ENCODE measurements at regions not wholly inside any gene's neighbourhood (a gene's known extent, or its start where the extent isn't known, plus 50 kb on each side); places are given as distances from the start of the nearest gene placed in this dataset.

DNA sequence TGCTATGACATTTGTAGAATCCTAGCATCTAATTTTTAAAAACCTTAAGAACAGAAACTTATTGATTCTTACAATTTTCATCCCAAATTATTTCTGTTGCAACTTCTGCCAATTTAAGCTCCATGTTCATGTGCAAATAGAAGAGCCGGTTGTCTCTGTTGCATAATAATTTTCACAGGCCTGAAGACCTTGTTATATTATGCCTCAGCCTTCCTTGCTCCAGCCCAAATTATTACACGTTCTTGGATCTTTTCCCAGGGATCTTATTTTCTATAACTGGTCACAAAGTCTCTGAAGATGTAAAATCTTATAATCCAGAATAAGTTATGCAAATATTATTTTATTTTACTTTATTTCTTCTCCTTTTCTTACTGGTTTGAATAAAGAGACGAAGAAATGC lies 210.7 kb upstream of the DPH6 start:
- Histone ChIP-seq H3K4me3 (ENCODE audit: low read depth, low read length) (no peak overlapping the region), H3K27me3 (ENCODE audit: insufficient read depth, low read depth, severe bottlenecking) (no peaks in the 10 kb centered on the region), H3K9me3 (ENCODE audit: severe bottlenecking) (no peaks in the 10 kb centered on the region), H3K36me3 (no peaks in the 10 kb centered on the region), H3K27ac (no peak overlapping the region)
- TF ChIP-seq, protein P1, sequence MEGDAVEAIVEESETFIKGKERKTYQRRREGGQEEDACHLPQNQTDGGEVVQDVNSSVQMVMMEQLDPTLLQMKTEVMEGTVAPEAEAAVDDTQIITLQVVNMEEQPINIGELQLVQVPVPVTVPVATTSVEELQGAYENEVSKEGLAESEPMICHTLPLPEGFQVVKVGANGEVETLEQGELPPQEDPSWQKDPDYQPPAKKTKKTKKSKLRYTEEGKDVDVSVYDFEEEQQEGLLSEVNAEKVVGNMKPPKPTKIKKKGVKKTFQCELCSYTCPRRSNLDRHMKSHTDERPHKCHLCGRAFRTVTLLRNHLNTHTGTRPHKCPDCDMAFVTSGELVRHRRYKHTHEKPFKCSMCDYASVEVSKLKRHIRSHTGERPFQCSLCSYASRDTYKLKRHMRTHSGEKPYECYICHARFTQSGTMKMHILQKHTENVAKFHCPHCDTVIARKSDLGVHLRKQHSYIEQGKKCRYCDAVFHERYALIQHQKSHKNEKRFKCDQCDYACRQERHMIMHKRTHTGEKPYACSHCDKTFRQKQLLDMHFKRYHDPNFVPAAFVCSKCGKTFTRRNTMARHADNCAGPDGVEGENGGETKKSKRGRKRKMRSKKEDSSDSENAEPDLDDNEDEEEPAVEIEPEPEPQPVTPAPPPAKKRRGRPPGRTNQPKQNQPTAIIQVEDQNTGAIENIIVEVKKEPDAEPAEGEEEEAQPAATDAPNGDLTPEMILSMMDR (IDR thresholded peaks at IDR 0.05; ENCODE audit: low read depth, low read length): no peak
- no peak for DNase-seq

DNA sequence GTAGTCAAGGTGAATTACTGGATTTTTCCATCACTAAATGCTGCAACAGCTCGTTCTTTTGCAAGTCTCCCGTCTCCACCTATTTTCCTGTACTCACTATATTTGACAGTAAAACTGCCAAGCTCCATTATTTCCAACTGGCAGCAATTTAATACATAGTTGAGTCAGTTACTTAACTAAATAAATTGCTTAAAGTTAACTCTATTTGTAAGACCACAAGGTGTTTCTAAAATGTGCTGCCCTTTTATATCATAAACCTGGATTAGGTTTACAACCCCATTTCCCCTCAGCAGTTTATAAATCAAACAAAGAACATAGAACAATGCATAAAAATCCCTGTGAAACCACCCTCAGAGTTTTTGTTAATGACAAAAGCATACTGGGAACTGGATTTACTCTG lies 211.4 kb upstream of the DPH6 start:
- no peak for DNase-seq
- Histone ChIP-seq H3K27me3 (ENCODE audit: insufficient read depth, low read depth, severe bottlenecking) (no peaks in the 10 kb centered on the region), H3K9me3 (ENCODE audit: severe bottlenecking) (no peaks in the 10 kb centered on the region), H3K4me3 (ENCODE audit: low read depth, low read length) (no peak overlapping the region), H3K27ac (no peak overlapping the region), H3K36me3 (no peaks in the 10 kb centered on the region)
- TF ChIP-seq, protein P1 (IDR thresholded peaks at IDR 0.05; ENCODE audit: low read depth, low read length): no peak

DNA sequence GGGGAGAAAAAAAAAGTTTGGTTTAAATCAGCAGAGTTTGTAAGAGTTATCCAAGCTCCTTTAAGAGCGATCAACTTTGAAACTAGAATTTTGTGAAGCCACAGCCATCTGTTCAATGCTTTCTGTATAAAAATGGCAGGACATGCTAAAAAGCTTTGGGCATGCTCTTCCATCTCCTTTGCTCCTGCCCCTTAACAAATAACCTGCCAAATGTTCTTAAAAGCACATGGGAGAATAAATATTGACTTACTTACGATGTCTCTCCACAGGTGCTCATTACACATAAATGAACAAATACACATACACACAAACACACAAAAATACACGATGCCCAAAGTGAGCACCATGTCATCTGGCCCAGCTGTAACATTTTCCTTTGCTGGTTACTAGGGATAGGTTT lies 211.8 kb upstream of the DPH6 start:
- DNase-seq: no peak
- Histone ChIP-seq H3K9me3 (ENCODE audit: severe bottlenecking) (no peaks in the 10 kb centered on the region), H3K27ac (no peak overlapping the region), H3K4me3 (ENCODE audit: low read depth, low read length) (no peak overlapping the region), H3K27me3 (ENCODE audit: insufficient read depth, low read depth, severe bottlenecking) (no peaks in the 10 kb centered on the region), H3K36me3 (no peaks in the 10 kb centered on the region)
- TF ChIP-seq, protein P1 (IDR thresholded peaks at IDR 0.05; ENCODE audit: low read depth, low read length): no peak

DNA sequence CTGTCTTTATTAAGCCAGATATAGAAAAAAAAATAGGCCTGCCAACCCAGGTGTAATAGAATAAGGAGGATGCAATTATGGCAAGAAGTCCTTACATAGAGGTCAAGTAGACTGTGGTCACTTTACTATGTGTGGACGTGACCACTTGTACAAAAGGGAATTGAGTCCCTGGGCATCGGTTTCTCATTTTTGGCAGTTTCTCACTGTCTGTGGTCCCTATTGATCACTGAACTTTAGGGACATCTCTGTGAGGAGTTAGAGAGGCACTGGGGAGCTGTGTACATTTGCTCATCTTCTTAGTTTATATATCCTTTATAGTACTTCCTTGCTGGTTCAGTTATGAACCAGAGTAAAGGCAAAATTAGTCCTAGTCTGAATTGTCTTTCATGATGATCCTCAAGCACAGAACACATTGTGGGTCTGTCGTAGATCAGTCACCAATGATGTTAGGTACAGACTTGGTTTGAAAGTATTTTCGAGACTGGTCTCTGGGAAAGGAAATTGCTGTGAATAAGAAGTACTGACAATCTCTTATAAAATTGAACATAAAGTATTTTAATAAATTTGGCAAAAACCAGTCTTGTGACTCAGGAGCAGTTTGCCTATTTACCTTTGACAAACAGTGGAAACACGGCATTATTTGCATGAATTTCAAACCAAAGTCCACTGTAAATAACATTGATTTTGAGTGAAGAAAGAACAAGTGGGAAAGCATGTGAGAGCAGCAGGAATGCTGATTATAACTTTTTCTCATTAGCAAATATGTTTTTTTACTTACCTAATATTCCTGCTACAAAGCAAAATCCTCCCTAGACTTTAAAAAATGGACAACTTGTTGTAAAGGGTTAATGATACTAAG lies 218.9 kb upstream of the DPH6 start:
- DNase-seq: no peak
- TF ChIP-seq, protein P1 (IDR thresholded peaks at IDR 0.05; ENCODE audit: low read depth, low read length): no peak
- Histone ChIP-seq H3K4me3 (ENCODE audit: low read depth, low read length) (no peak overlapping the region), H3K36me3 (no peaks in the 10 kb centered on the region), H3K27ac (no peak overlapping the region), H3K9me3 (ENCODE audit: severe bottlenecking) (no peaks in the 10 kb centered on the region), H3K27me3 (ENCODE audit: insufficient read depth, low read depth, severe bottlenecking) (no peaks in the 10 kb centered on the region)

DNA sequence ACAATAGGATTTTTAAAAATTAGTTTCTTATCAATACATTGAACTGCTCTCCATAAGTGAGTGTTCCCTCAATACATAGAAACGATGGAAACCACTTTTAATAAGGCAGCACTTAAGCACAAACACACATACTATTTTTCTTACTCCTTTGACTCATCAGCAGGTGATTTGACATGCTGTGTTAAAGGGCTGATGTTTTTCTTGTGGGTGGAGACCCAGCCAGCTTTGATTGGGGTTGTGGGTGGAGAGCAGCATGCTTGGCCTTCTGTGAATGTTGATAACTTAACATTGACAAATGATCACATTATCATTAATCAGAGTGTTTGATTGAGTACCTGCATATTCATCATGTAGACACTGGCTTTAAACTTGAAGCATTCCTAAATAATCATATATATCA lies 223.0 kb upstream of the DPH6 start:
- TF ChIP-seq, protein P1 (IDR thresholded peaks at IDR 0.05; ENCODE audit: low read depth, low read length): no peak
- Histone ChIP-seq H3K36me3 (no peaks in the 10 kb centered on the region), H3K9me3 (ENCODE audit: severe bottlenecking) (no peaks in the 10 kb centered on the region), H3K27ac (no peak overlapping the region), H3K4me3 (ENCODE audit: low read depth, low read length) (no peak overlapping the region), H3K27me3 (ENCODE audit: insufficient read depth, low read depth, severe bottlenecking) (no peaks in the 10 kb centered on the region)
- DNase-seq: no peak

DNA sequence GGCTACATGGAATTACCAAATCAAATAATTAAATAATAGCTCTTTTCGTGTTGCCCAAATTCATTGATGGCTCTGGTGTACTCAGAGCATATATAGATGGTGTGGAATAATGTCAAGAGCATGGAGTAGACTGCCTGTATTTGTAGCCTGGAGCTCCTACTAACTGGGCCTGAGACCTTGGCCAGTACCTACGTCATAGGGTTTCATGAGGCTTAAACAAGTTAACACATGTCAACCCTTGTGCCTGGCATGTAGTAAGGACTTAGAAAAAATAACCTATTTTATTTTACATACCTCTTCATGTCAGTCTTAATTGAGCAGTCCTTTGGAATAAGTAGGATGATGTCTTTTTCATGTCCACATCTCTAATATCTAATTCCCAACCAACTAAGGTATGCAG lies 223.7 kb upstream of the DPH6 start:
- H3K4me3 ChIP-seq (ENCODE audit: low read depth, low read length): no peak overlapping the region
- H3K27ac ChIP-seq: no peak overlapping the region
- no peaks in the 10 kb centered on the region for H3K27me3 ChIP-seq (ENCODE audit: insufficient read depth, low read depth, severe bottlenecking)
- H3K36me3 ChIP-seq: no peaks in the 10 kb centered on the region
- DNase-seq: no peak
- TF ChIP-seq, protein P1 (IDR thresholded peaks at IDR 0.05; ENCODE audit: low read depth, low read length): no peak
- H3K9me3 ChIP-seq (ENCODE audit: severe bottlenecking): no peaks in the 10 kb centered on the region
